OCI-LY7 (cell line): ENCODE measurements at regions not wholly inside any gene's neighbourhood (a gene's known extent, or its start where the extent isn't known, plus 50 kb on each side); places are given as distances from the start of the nearest gene placed in this dataset.

Source experiments
- BruUV-seq: library from RNA; stranded (reverse); fragments of 400-500 nt; replicated peaks from 2 replicates; lab custom pipeline; 2021; lab: Mats Ljungman, UMichigan
- CTCF ChIA-PET: fragments of 300-600 bp; sonication (Branson Sonifier 250); formaldehyde crosslinking; loops from one replicate; lab custom pipeline; 2022; ENCODE audit warnings: antibody characterized with exemption; ENCODE audit not compliant: unreplicated experiment; lab: Charles Lee
- POLR2A ChIA-PET: fragments of 300-600 bp; sonication (Branson Sonifier 250); formaldehyde crosslinking; loops from one replicate; lab custom pipeline; 2022; ENCODE audit warnings: antibody characterized with exemption; lab: Charles Lee
- DNase-seq: peaks from one replicate; pipeline ENCODE4 v3.0.0-alpha.2; 2015; ENCODE audit warnings: low spot score
- H2AFZ ChIP-seq: fragments of 200-600 bp; sonication (generic), shearing (Covaris generic); 2 replicates; pipeline ENCODE4 v1.6.1; 2014; ENCODE audit warnings: mild to moderate bottlenecking, antibody characterized with exemption, low read length, moderate library complexity
- H3K27ac ChIP-seq: fragments of 200-600 bp; sonication (generic); 2 replicates; pipeline ENCODE4 v1.5.1; 2014; ENCODE audit warnings: mixed run types, low read depth, mild to moderate bottlenecking, moderate library complexity, low read length, inconsistent platforms; ENCODE audit not compliant: poor library complexity, severe bottlenecking
- H3K36me3 ChIP-seq: fragments of 200-600 bp; sonication (generic); 2 replicates; pipeline ENCODE4 v1.6.1; 2014; ENCODE audit warnings: mild to moderate bottlenecking, antibody characterized with exemption, low read length, moderate library complexity, mixed read lengths; ENCODE audit not compliant: insufficient read depth
- H3K4me1 ChIP-seq: fragments of 200-600 bp; sonication (generic); 2 replicates; pipeline ENCODE4 v1.5.1; 2014; ENCODE audit warnings: mild to moderate bottlenecking, low read length; ENCODE audit not compliant: insufficient read depth, poor library complexity, severe bottlenecking
- H3K4me2 ChIP-seq: fragments of 200-600 bp; sonication (generic); 2 replicates; pipeline ENCODE4 v1.6.1; 2014; ENCODE audit warnings: mild to moderate bottlenecking, low read length
- H3K4me3 ChIP-seq: fragments of 200-600 bp; sonication (generic); 2 replicates; pipeline ENCODE4 v1.5.1; 2014; ENCODE audit warnings: mild to moderate bottlenecking, low read depth, low read length; ENCODE audit not compliant: poor library complexity, severe bottlenecking
- H3K79me2 ChIP-seq: fragments of 200-600 bp; sonication (generic); 2 replicates; pipeline ENCODE4 v1.6.1; 2016; ENCODE audit warnings: low read depth, mild to moderate bottlenecking, low read length, moderate library complexity, mixed read lengths; ENCODE audit not compliant: insufficient read depth
- H3K9me2 ChIP-seq: fragments of 200-600 bp; sonication (generic); 2 replicates; pipeline ENCODE4 v1.6.1; 2016; ENCODE audit warnings: mild to moderate bottlenecking, low read length, mixed read lengths; ENCODE audit not compliant: insufficient read depth
- H3K9me3 ChIP-seq: fragments of 200-600 bp; sonication (generic); 2 replicates; pipeline ENCODE4 v1.6.1; 2014; ENCODE audit warnings: mild to moderate bottlenecking, mixed run types, low read length, mixed read lengths
- H4K20me1 ChIP-seq: fragments of 200-600 bp; sonication (generic); 2 replicates; pipeline ENCODE4 v1.6.1; 2014; ENCODE audit warnings: mild to moderate bottlenecking, antibody characterized with exemption, low read length, moderate library complexity, mixed read lengths; ENCODE audit not compliant: insufficient read depth
- CTCF ChIP-seq: fragments of 200-600 bp; sonication (generic); conservative IDR thresholded peaks from 2 replicates; pipeline ENCODE4 v1.5.1; 2014; ENCODE audit warnings: mild to moderate bottlenecking, antibody characterized with exemption, low read length, moderate library complexity, mixed read lengths
- EZH2phosphoT487 ChIP-seq: fragments of 200-600 bp; sonication (generic); IDR thresholded peaks from 2 replicates; pipeline ENCODE4 v1.6.1; 2018; ENCODE audit warnings: low read depth, borderline replicate concordance, mild to moderate bottlenecking, mixed run types, antibody characterized with exemption, low read length, moderate library complexity, mixed read lengths
- intact Hi-C: fragments of 100-400 bp; cut with micrococcal nuclease; formaldehyde crosslinking; loops from one replicate; pipeline ENCODE4 v1.10.0; 2022; ENCODE audit not compliant: unreplicated experiment

GRCh38 chr20:24802286-24802820, 146.7 kb upstream of the CST7 start:
- no peak overlapping the region for H3K27ac ChIP-seq
- POLR2A ChIA-PET, result interaction anchor here (0.7 kb wide), 1 partner anchor 91 kb away, joined by 3 read pairs; no protein-coding TSS in a partner anchor
- H3K4me3 ChIP-seq, result no peak overlapping the region
- H3K36me3 ChIP-seq, result no peaks in the 10 kb centered on the region
- H3K9me3 ChIP-seq, result no peaks in the 10 kb centered on the region
- H3K4me2 ChIP-seq, result no peak overlapping the region
- H2AFZ ChIP-seq, result no peak overlapping the region
- no TSS peak for BruUV-seq
- no peaks in the 10 kb centered on the region for H3K4me1 ChIP-seq
- H3K9me2 ChIP-seq, result no peaks in the 10 kb centered on the region
- intact Hi-C loops, result no loop called here
- DNase-seq, result no peak
- CTCF ChIA-PET, result no interaction called here
- TF ChIP-seq CTCF, result no peak
- no peak for TF ChIP-seq EZH2phosphoT487
- no peaks in the 10 kb centered on the region for H4K20me1 ChIP-seq
- H3K79me2 ChIP-seq, result no peaks in the 10 kb centered on the region

- BruUV-seq, result no TSS peak
- ChIA-PET POLR2A (no interaction called here), CTCF (no interaction called here)
- Histone ChIP-seq H2AFZ (no peak overlapping the region), H3K36me3 (no peaks in the 10 kb centered on the region), H3K4me1 (no peaks in the 10 kb centered on the region), H3K9me3 (no peaks in the 10 kb centered on the region), H3K9me2 (no peaks in the 10 kb centered on the region), H3K4me2 (no peak overlapping the region), H3K79me2 (no peaks in the 10 kb centered on the region), H3K4me3 (no peak overlapping the region), H4K20me1 (no peaks in the 10 kb centered on the region), H3K27ac (no peak overlapping the region)
- no peak for TF ChIP-seq CTCF
- TF ChIP-seq EZH2phosphoT487, result no peak
- DNase-seq, result no peak
- intact Hi-C loops, result no loop called here
These were observed 144.4 kb upstream of the CST7 start for GRCh38 chr20:24804481-24805206.
